NAMALWA (cell line): ENCODE measurements at regions not wholly inside any gene's neighbourhood (a gene's known extent, or its start where the extent isn't known, plus 50 kb on each side); places are given as distances from the start of the nearest gene placed in this dataset.

Experiments
- DNase-seq: peaks from one replicate; pipeline ENCODE4 v3.0.0-alpha.2; 2015; ENCODE audit warnings: low spot score

- no peak for DNase-seq
Observed at GRCh38 chr18:28974504-28974903, 797.6 kb upstream of the CDH2 start.

- DNase-seq: no peak
Observed at GRCh38 chr18:28973324-28973723, 796.4 kb upstream of the CDH2 start.

DNA sequence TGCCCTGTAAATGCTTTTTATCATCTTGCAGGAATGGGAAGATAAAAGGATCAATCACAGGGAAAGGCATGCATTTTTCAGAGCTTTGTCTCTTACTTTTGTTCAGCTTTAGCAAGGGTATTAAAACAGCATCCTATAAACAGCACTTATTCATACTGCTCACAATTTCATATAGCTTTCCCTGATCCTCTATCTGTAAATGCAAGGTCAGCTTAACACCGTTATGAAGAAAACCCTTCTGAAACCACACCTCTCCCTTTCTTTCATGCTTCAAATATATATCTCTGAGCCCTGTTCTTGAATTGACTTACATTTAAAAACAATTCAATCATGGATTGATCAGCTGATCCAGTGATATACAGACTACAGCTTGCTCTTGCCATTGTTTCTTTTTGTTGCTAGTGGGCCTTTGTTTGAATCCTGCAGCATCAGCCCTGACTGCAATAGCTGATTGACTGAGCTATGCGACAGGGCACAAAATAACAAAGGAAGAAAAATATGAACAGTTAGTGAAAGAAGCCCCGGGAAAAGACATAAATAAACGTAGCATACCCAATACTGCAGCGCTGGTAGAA, 795.5 kb upstream of the CDH2 start:
- no peak for DNase-seq

DNA sequence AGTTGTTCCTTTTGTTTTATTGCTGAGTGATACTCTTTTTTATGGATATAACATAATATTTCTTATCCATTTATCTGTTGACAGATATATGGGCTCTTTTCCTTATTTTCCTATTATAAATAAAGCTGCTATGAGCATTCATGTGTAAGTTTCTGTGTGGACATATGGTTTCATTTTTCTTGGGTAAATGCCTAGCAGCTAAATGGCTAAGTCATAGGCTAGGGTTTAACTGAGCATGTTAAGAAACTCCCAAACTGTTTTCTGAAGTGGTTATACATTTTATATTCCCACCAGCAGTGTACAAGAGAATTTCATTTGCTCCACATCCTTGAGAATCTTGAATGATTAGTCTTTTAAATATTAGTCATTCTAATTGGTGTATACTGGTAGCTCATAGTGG, 786.6 kb upstream of the CDH2 start:
- no peak for DNase-seq

DNA sequence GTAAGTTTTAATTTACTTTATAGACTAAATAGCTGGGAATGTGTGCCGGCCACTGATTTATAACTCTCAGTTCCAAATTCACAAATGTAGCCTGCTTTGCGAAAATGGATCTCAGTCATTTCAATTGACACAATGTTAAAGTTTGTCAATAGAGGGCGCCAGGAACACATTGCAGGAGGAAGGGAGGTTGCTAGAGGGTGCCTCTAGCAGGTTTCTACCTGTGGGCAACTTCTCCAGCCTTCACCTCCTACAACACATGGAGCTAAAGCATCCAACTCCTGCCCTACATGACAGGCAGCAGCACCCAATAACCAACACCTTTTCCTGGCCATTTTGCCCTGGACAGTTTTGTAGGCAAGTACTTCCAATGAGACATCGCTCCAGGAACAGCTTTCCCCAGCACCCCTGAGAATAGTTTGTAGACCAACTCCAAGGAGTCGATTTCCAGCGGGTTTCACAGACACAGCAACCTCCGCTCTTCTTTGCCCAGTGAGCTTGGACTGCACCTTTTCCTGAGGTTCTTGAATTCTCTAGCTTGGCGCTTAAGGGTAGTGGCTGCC, 784.8 kb upstream of the CDH2 start:
- peak; percentile 68 for DNase-seq

DNA sequence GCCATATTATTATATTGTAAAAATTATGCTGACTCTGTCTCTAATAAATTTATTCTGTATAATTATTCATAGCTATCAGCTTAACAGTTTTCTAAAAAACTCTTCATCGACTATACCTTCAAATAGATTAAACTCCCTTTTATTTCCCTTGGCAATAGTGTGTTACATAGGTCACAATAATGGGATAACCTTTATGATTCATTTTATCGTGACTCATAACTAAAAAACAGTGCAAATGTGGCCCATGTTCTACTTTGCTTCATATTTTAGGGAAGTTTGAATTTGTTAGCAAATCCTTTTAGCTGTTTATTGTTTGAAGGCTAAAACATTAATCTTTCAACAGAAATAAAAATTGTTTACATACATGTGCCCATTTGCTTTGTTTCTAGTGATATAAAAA, 783.2 kb upstream of the CDH2 start:
- DNase-seq: no peak

- DNase-seq: no peak
Observed at GRCh38 chr18:28952339-28952738, 775.4 kb upstream of the CDH2 start.

DNA sequence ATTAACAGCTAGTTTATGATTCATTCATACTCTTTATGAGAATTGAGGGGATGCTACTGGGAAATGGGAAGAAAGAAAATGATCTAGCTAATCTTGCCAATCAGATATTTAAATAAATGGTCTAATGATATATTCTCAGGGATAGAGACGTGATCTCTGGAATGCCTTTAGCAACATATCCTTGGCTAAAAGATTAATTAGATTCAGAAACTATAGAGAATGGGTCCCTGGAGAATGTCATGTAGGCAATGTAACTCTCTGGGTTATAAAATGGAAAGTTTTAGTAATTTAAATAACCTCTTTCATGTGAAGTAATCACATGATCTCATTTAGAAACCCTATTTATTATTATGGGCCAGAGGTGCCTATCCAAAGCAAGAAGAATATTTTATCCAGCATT, 771.0 kb upstream of the CDH2 start:
- DNase-seq: no peak

DNA sequence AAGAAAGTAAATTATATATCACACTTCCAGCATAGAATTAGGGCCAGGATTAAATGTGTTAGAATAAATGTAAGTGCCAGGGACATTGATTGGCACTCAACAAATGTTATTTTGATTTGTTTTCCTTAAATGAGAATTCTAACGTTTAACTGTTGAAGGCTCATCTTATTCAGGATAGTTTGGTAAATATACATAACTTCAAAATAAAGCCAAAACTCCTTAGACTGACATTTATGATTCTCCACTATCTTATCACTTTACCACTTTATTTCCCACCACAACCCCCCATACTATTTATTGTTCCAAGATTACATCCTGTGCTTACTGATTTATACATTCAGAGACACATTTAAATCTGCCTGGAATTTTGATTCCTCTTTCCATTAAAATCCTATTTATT, 769.5 kb upstream of the CDH2 start:
- DNase-seq: no peak

DNA sequence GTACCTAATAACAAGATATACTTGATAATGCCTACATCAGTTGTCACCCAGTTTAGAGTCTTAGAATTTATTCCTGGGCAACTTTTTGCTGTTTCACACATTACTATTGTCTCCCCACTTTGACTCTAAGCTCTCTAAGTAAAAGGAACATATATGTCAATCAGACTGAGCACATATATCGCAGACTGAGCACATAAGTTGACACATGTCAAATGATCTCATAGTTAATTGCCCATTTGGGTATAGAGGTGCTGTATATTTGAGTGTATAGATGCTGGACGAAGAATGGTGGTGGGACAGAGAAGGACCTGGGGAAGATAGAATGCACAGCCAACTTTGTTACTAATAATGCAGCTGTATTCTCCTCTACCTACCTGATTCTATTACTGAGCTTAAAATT, 746.0 kb upstream of the CDH2 start:
- DNase-seq: no peak

DNA sequence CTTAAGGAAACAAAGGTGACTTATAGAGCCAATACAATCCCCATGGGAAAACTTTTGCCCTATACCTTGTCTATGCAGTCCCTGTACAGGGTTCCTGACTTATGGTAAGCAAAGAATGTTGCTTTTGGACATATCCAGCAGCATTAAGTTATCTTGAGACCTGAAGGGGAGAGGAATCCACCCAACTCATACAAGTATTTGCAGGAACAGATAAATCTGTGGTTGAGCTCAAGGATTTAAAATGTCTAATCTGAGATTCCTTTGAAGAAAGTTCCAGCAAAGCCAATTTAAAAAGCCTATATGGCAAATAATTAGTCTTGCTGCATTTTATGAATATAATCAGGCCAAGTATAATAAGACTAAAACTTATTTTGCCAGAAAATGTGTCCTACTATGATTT, 739.5 kb upstream of the CDH2 start:
- DNase-seq: no peak

DNA sequence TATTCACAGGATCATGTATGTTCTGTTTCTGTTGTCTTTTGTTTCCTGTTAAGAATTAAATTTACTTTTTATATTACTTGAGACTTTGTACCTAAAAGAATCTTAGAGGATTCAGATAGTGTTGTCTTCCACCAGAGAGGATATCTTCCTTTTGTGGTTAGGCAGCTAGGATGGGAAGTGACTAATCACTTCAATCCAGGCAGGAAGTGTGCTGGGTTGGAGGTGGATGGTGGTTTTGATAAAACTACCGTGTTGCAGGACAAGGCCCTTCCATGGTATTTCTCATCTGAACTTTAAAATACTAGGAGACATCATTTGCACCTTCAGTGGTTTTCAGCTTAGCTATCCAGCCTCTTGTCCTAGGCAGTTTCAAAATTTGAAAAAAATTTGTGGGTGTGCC, 728.6 kb upstream of the CDH2 start:
- DNase-seq: no peak

DNA sequence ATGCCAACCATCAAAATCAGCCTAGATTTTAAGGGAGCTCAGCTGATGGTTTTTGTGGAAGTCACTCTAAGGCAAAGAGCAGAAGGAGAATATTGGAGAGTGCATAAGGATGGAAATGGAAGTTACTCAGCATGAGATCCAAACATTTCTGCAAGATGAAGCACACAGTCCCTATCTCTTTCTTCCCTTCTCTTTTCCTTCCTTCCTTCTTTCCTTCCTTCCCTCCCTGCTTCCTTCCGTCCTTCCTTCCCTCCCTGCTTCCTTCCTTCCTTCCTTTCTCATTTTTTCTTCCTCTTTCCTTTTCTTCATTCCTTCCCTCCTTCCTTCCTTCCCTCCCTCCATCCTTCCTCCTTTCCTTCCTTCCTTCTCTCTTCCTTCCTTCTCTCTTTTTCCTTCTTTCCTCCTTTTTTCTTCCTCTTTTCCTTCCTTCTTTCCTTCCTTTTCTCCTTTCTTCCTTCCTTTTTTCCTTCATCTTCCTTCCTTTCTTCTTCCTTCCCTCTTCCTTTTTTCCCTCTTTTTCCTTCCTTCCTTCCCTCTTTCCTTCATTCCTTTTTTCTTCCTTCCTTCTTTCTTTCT, 727.9 kb upstream of the CDH2 start:
- DNase-seq: no peak

GRCh38 chr18:28903306-28903705, 726.4 kb upstream of the CDH2 start:
- no peak for DNase-seq

- DNase-seq: no peak
Observed at GRCh38 chr18:28890791-28891190, 713.9 kb upstream of the CDH2 start.

DNA sequence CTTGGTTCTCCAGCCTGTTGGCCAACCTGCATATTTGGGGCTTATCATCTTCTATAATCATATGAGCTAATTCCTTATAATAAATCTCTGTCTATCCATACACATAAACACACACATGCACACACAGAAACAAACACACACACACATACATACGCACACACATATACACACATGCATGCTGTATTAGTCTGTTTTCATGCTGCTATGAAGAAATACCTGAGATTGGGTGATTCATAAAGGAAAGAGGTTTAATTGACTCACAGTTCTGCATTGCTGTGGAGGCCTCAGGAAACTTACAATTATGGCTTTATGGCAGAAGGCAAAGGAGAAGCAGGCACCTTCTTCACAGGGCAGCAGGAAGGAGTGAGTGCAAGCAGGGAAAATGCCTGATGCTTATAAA, 707.4 kb upstream of the CDH2 start:
- DNase-seq: no peak

GRCh38 chr18:28880856-28881255, 703.9 kb upstream of the CDH2 start:
- no peak for DNase-seq

DNA sequence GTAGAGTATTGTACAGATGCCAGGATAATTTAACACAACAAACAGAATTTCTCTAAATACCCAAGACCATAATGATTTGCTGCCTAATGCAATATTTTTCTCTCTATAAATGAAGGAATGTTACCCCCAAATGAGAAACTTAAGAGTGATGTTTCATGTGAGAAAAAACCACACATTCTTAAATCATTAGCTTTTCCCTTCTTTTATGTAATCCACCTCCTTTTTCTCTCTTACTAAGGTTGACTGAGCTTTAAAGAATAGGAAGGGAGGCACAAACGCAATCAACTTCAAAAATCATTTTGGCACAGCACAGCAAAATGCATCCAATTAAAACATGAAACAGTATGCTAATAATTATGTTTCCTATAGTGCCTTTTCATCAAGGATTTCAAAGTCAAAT, 698.1 kb upstream of the CDH2 start:
- no peak for DNase-seq

DNA sequence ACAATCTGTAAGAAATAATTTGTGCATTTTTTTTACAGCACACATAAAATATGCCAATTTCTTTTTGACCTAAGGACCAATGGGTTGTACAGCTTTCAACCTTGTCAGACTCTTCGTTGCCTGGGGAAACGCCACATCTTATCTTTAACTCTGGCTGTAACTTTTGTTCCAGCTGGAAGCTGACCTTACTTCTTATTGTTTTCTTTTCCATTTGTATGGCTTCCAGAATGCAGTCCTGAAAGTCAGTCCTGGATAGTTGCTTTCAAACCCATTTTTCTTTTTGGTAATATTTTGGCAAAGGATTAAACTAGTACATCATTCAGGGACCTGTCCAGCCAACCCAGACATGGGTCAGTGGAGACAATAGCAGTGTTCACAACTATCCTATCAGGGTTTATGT, 686.5 kb upstream of the CDH2 start:
- DNase-seq: no peak

DNA sequence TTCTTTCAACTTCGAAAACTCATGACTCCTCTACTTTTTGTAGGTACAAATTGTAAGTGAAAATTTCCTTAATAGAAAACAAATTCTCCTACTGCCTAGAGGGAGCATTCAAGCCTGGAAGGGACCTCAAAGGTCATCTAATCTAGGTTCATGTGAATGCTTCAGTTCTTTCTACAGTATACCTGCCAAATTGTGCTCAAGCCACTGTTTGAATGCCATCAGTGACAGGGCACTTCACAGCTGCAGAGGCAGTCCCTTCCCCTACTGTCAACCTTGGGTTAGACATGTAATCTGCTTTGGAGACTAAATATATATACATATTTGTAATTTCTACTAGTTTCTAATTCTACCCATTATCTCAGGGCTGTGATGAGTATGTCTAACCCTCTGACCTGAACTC, 681.3 kb upstream of the CDH2 start:
- DNase-seq: no peak

DNA sequence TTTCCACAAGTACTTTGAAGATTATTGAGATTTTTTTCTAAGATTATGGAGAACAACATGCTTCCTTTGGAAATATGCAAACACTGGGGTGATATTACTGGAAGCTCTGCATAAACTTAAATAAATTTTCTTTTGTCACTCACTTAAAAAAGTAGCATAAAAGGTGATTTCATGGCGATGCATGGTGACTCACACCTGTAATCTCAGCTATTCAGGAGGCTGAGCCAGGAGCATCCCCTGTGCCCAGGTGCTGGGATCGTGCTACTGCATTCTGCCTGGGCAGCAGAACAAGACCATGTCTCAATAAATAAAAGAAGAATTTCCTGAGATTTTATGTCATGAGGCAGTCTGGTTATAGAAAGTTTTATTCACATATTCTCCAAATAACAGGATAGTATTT, 679.1 kb upstream of the CDH2 start:
- DNase-seq: no peak

DNA sequence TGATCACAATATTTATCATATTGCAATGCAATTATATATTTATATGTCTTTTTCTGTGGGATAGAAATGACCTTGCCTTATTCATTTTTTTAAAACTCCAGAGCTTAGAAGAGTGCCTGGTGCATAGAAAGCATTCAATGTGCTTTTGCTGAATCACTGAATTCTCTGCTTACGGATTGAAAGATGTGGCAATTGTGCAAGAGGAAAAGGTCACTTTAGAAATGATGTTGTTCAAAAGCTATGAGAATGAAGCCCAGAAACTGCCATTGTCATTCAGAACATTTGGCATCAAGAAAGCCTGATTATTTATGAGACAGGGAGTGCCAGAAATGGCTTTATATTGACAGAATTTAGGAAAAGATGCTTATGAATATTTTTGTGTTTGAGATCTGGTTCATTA, 678.6 kb upstream of the CDH2 start:
- DNase-seq: no peak

DNA sequence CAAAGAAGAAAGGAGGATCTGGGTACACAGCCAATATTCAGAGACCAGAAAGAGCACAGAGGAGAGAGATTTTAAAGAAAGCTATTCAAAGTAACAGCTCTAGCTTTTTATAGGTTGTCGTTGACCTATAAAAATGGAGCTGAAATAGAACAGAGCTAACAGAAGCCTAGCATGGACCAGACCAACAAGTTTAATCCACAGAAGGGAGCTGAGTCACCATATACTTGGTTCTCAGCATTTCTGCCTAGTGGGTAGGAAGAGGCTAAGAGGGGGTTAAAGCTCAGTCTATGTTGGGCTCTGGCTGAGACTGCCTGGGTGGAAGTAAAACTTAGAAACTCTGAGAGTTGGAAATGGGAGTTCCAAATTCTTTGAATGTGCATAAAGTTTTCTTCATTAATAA, 678.0 kb upstream of the CDH2 start:
- no peak for DNase-seq

DNA sequence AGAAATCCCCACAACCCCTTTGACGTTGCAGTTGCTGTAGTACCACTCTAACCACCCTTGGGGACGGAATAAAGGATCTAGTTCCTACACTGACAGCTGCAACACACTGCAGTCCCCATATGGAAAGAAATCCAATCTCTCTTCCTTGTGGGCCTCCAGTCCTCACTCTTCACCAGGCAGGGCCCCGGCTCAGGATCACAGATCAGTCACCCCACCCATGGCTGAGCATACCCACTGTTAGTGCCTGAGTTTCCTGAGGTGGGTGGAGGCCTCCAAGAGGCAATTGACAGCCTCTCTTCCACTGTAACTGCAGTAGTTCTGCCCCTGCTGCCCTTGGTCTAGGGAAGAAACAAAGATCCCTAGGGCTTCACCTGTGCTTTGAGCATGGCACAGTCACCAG, 670.0 kb upstream of the CDH2 start:
- no peak for DNase-seq
